ENCODE measurements at regions not wholly inside any gene's neighbourhood (a gene's known extent, or its start where the extent isn't known, plus 50 kb on each side); places are given as distances from the start of the nearest gene placed in this dataset.

- TF ChIP-seq MEF2D (CRISPR knock-in tag; IDR thresholded peaks at IDR 0.05) (no peak), KIAA2018 (CRISPR knock-in tag; IDR thresholded peaks at IDR 0.05; ENCODE audit: borderline replicate concordance) (no peak), ZNF367 (CRISPR knock-in tag; IDR thresholded peaks at IDR 0.05; ENCODE audit: borderline replicate concordance) (no peak), ZSCAN20 (CRISPR knock-in tag; IDR thresholded peaks at IDR 0.05; ENCODE audit: borderline replicate concordance) (no peak), CCDC6 (CRISPR knock-in tag; IDR thresholded peaks at IDR 0.05) (no peak), EP300 (IDR thresholded peaks at IDR 0.05; ENCODE audit: low read depth in 2 of 2, low read length in 2 of 2) (peak in 1 of 2 experiments; percentile 61; a peak in 2 of 4 replicates), EP300 (CRISPR knock-in tag; IDR thresholded peaks at IDR 0.05; ENCODE audit: borderline replicate concordance) (no peak), ZNF224 (CRISPR knock-in tag; IDR thresholded peaks at IDR 0.05) (no peak), ATF4 (CRISPR knock-in tag; IDR thresholded peaks at IDR 0.05) (no peak), PAWR (CRISPR knock-in tag; IDR thresholded peaks at IDR 0.05; ENCODE audit: borderline replicate concordance) (no peak), MNT (IDR thresholded peaks at IDR 0.05) (peak; percentile 74), MIXL1 (CRISPR knock-in tag; IDR thresholded peaks at IDR 0.05) (peak; percentile 72; the same call in 1 of the 2 replicates), XBP1 (CRISPR knock-in tag; IDR thresholded peaks at IDR 0.05) (no peak), ZNF784 (CRISPR knock-in tag; IDR thresholded peaks at IDR 0.05; ENCODE audit: borderline replicate concordance) (0 out of 2 replicates have a peak, but pooled peaks have one; percentile 26), TBX3 (IDR thresholded peaks at IDR 0.05; ENCODE audit: borderline replicate concordance) (0 out of 2 replicates have a peak, but pooled peaks have one; percentile 34), IKZF4 (CRISPR knock-in tag; IDR thresholded peaks at IDR 0.05; ENCODE audit: borderline replicate concordance, low read depth, not compliant biosample characterization) (no peak)
These were observed 84.0 kb upstream of the JADE1 start (continued) for GRCh38 chr4:128725405-128726055.

Measured in HepG2 (cell line).